Naive thymus-derived CD4-positive, alpha-beta T cell (primary cell): ENCODE measurements at regions not wholly inside any gene's neighbourhood (a gene's known extent, or its start where the extent isn't known, plus 50 kb on each side); places are given as distances from the start of the nearest gene placed in this dataset.

Experiments
- ATAC-seq: fragments of 150-1000 bp; cut with Tn5 transposase; 2 replicates; pipeline ENCODE4 v1.10.0; 2021; ENCODE audit warnings: mild to moderate bottlenecking, moderate library complexity
- CTCF ChIA-PET: fragments of 350-600 bp; sonication (Branson Sonifier 250); formaldehyde crosslinking; loops from one replicate; lab custom pipeline; 2021; ENCODE audit warnings: antibody characterized with exemption; lab: Charles Lee
- POLR2A ChIA-PET: fragments of 350-600 bp; sonication (Branson Sonifier 250); formaldehyde crosslinking; loops from one replicate; lab custom pipeline; 2021; ENCODE audit warnings: antibody characterized with exemption, inconsistent platforms; lab: Charles Lee
- DNase-seq, 9 donors: peaks; one replicate each; pipeline versions ENCODE4 v3.0.0 to v3.0.0-alpha.2; 2020 to 2022; ENCODE audit warnings: mixed read lengths in 1 of 9
- H3K27ac ChIP-seq: one replicate; pipeline ENCODE4 v1.7.0; 2013; ENCODE audit warnings: mild to moderate bottlenecking, low read depth, low read length, moderate library complexity
- H3K27me3 ChIP-seq, 2 donors: one replicate each; pipeline ENCODE4 v1.7.0; 2013; ENCODE audit warnings: low read length in 2 of 2, mild to moderate bottlenecking in 2 of 2, moderate library complexity in 2 of 2; ENCODE audit not compliant: control insufficient read depth in 2 of 2, insufficient read depth in 2 of 2
- H3K36me3 ChIP-seq, 3 experiments: 1 replicate in 2 of 3; 2 replicates in 1 of 3; pipeline ENCODE4 v1.7.0; 2013; ENCODE audit warnings: low read length in 3 of 3, mild to moderate bottlenecking in 3 of 3, moderate library complexity in 1 of 3; ENCODE audit not compliant: insufficient read depth in 3 of 3, control insufficient read depth in 2 of 3
- H3K4me1 ChIP-seq, 2 donors: one replicate each; pipeline ENCODE4 v1.7.0; 2013; ENCODE audit warnings: low read length in 2 of 2, mild to moderate bottlenecking in 2 of 2, moderate library complexity in 1 of 2; ENCODE audit not compliant: control insufficient read depth in 2 of 2, insufficient read depth in 2 of 2
- H3K4me3 ChIP-seq: 2 replicates; pipeline ENCODE4 v1.7.0; 2013; ENCODE audit warnings: mild to moderate bottlenecking, low read length
- H3K9me3 ChIP-seq, 3 experiments: 1 replicate in 2 of 3; 2 replicates in 1 of 3; pipeline ENCODE4 v1.7.0; 2013; ENCODE audit warnings: low read length in 3 of 3; ENCODE audit not compliant: control insufficient read depth in 2 of 3
- H3K27ac Mint-ChIP-seq, 9 donors: one replicate each; pipeline ENCODE4 v1.8.0; 2020 to 2022; ENCODE audit warnings: mixed read lengths in 9 of 9, mild to moderate bottlenecking in 8 of 9, moderate library complexity in 5 of 9, inconsistent platforms in 2 of 9
- H3K27me3 Mint-ChIP-seq, 5 donors: one replicate each; pipeline ENCODE4 v1.8.0; 2021 to 2022; ENCODE audit warnings: mixed read lengths in 5 of 5, mild to moderate bottlenecking in 1 of 5
- H3K36me3 Mint-ChIP-seq, 5 donors: one replicate each; pipeline ENCODE4 v1.8.0; 2020 to 2022; ENCODE audit warnings: mixed read lengths in 5 of 5, mild to moderate bottlenecking in 3 of 5, inconsistent platforms in 1 of 5
- H3K4me1 Mint-ChIP-seq, 7 donors: one replicate each; pipeline ENCODE4 v1.8.0; 2020 to 2022; ENCODE audit warnings: mixed read lengths in 7 of 7, mild to moderate bottlenecking in 3 of 7, inconsistent platforms in 1 of 7
- H3K4me3 Mint-ChIP-seq, 10 donors: one replicate each; pipeline ENCODE4 v1.8.0; 2020 to 2022; ENCODE audit warnings: mild to moderate bottlenecking in 10 of 10, mixed read lengths in 10 of 10, moderate library complexity in 6 of 10, inconsistent platforms in 2 of 10
- H3K9me3 Mint-ChIP-seq, 11 donors: one replicate each; pipeline ENCODE4 v1.8.0; 2020 to 2022; ENCODE audit warnings: mixed read lengths in 11 of 11, mild to moderate bottlenecking in 4 of 11, inconsistent platforms in 1 of 11, moderate library complexity in 1 of 11
- intact Hi-C, 2 donors: fragments of 100-400 bp; cut with micrococcal nuclease; formaldehyde crosslinking; loops; one replicate each; pipeline ENCODE4 v1.15.1; 2023

DNA sequence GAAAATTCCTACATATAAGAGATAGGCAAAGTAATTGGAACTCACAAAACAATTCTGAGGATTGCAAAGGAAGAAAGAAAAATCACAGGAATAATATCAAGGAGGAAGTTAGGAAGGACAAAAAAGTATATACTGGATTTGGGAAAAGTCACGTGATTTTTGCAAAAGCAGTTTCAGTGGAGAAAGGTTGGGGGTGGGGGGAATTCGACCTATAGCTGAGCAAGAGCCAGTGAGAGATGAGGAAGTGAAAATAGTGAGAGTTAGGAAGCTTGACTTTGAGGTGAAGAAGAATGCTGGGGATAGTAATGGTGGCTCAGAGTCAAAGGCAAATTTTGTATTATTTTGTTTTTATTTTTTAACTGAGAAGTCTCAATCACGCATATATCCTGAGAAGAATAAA, 438.0 kb upstream of the PMFBP1 start:
- intact Hi-C loops: no loop called here
- Histone ChIP-seq H3K27ac (no peak overlapping the region), H3K9me3 (no peaks in the 10 kb centered on the region), H3K36me3 (no peaks in the 10 kb centered on the region), H3K4me1 (no peaks in the 10 kb centered on the region), H3K27me3 (no peaks in the 10 kb centered on the region), H3K4me3 (no peak overlapping the region)
- no peak for DNase-seq
- POLR2A ChIA-PET: no interaction called here
- CTCF ChIA-PET: no interaction called here
- Mint-ChIP-seq H3K27ac (no peak overlapping the region), H3K27me3 (no peaks in the 10 kb centered on the region), H3K4me1 (no peaks in the 10 kb centered on the region), H3K9me3 (peaks cover 0 to 8% (median 1%) of the 10 kb centered on the region in 11 donors), H3K36me3 (peaks cover 0 to 4% (median 0%) of the 10 kb centered on the region in 5 donors), H3K4me3 (no peak overlapping the region)
- no peak for ATAC-seq

GRCh38 chr16:72609066-72609465, 437.1 kb upstream of the PMFBP1 start:
- DNase-seq (no peak), ATAC-seq (no peak)
- no peak overlapping the region for H3K4me3 Mint-ChIP-seq
- Histone ChIP-seq H3K4me3 (no peak overlapping the region), H3K9me3 (no peaks in the 10 kb centered on the region), H3K27me3 (no peaks in the 10 kb centered on the region), H3K27ac (no peak overlapping the region), H3K36me3 (no peaks in the 10 kb centered on the region), H3K4me1 (no peaks in the 10 kb centered on the region)
- POLR2A ChIA-PET: no interaction called here
- H3K4me1 Mint-ChIP-seq: no peaks in the 10 kb centered on the region
- intact Hi-C loops: no loop called here
- CTCF ChIA-PET: no interaction called here
- no peak overlapping the region for H3K27ac Mint-ChIP-seq
- H3K36me3 Mint-ChIP-seq: peaks cover 0 to 7% (median 0%) of the 10 kb centered on the region in 5 donors
- peaks cover 0 to 9% (median 2%) of the 10 kb centered on the region in 11 donors for H3K9me3 Mint-ChIP-seq
- no peaks in the 10 kb centered on the region for H3K27me3 Mint-ChIP-seq

- Mint-ChIP-seq H3K27ac (no peak overlapping the region), H3K27me3 (no peaks in the 10 kb centered on the region), H3K36me3 (peaks cover 0 to 7% (median 3%) of the 10 kb centered on the region in 5 donors), H3K4me1 (no peaks in the 10 kb centered on the region), H3K4me3 (no peak overlapping the region), H3K9me3 (peaks cover 0 to 21% (median 7%) of the 10 kb centered on the region in 11 donors)
- CTCF ChIA-PET: no interaction called here
- POLR2A ChIA-PET: no interaction called here
- no peak overlapping the region for H3K27ac ChIP-seq
- ATAC-seq (no peak), DNase-seq (no peak)
- no peaks in the 10 kb centered on the region for H3K9me3 ChIP-seq
- intact Hi-C loops: no loop called here
- H3K36me3 ChIP-seq: no peaks in the 10 kb centered on the region
- no peaks in the 10 kb centered on the region for H3K27me3 ChIP-seq
- H3K4me1 ChIP-seq: no peaks in the 10 kb centered on the region
- H3K4me3 ChIP-seq: no peak overlapping the region
Observed at GRCh38 chr16:72604375-72604774, 432.4 kb upstream of the PMFBP1 start.

GRCh38 chr16:72602499-72602898, 430.5 kb upstream of the PMFBP1 start:
- no peak overlapping the region for H3K27ac ChIP-seq
- Mint-ChIP-seq H3K27ac (no peak overlapping the region), H3K36me3 (peaks cover 0 to 7% (median 3%) of the 10 kb centered on the region in 5 donors), H3K27me3 (peaks cover 0 to 7% (median 0%) of the 10 kb centered on the region in 5 donors), H3K9me3 (peaks cover 0 to 21% (median 7%) of the 10 kb centered on the region in 11 donors), H3K4me3 (no peak overlapping the region), H3K4me1 (peaks cover 0 to 3% (median 0%) of the 10 kb centered on the region in 7 donors)
- no peak overlapping the region for H3K4me3 ChIP-seq
- CTCF ChIA-PET: no interaction called here
- no peaks in the 10 kb centered on the region for H3K4me1 ChIP-seq
- DNase-seq: no peak
- ATAC-seq: no peak
- H3K27me3 ChIP-seq: no peaks in the 10 kb centered on the region
- no peaks in the 10 kb centered on the region for H3K9me3 ChIP-seq
- intact Hi-C loops: no loop called here
- POLR2A ChIA-PET: no interaction called here
- H3K36me3 ChIP-seq: no peaks in the 10 kb centered on the region

DNA sequence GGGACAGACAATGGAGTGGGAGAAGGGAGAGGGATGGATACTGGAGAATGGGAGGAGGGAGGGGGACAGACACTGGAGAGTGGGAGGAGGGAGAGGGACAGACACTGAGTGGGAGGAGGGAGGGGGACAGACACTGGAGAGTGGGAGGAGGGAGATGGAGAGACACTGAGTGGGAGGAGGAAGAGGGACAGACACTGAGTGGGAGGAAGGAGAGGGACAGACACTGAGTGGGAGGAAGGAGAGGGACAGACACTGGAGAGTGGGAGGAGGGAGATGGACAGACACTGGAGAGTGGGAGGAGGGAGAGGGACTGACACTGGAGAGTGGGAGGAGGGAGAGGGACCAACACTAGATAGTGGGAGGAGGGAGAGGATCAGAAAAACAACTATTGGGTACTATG, 426.7 kb upstream of the PMFBP1 start:
- no peaks in the 10 kb centered on the region for H3K27me3 ChIP-seq
- no peak overlapping the region for H3K27ac Mint-ChIP-seq
- H3K27me3 Mint-ChIP-seq: peaks cover 0 to 7% (median 0%) of the 10 kb centered on the region in 5 donors
- no peak overlapping the region for H3K4me3 Mint-ChIP-seq
- CTCF ChIA-PET: no interaction called here
- peaks cover 0 to 7% (median 0%) of the 10 kb centered on the region in 5 donors for H3K36me3 Mint-ChIP-seq
- ATAC-seq (no peak), DNase-seq (no peak)
- H3K4me3 ChIP-seq: no peak overlapping the region
- H3K4me1 ChIP-seq: no peaks in the 10 kb centered on the region
- no peak overlapping the region for H3K27ac ChIP-seq
- H3K9me3 Mint-ChIP-seq: peaks cover 0 to 17% (median 7%) of the 10 kb centered on the region in 11 donors
- H3K36me3 ChIP-seq: no peaks in the 10 kb centered on the region
- POLR2A ChIA-PET: no interaction called here
- H3K4me1 Mint-ChIP-seq: peaks cover 0 to 3% (median 0%) of the 10 kb centered on the region in 7 donors
- no peaks in the 10 kb centered on the region for H3K9me3 ChIP-seq
- intact Hi-C loops: no loop called here

- intact Hi-C loops: no loop called here
- no peak for DNase-seq
- no peak overlapping the region for H3K27ac ChIP-seq
- ChIA-PET POLR2A (no interaction called here), CTCF (no interaction called here)
- no peaks in the 10 kb centered on the region for H3K36me3 ChIP-seq
- no peak for ATAC-seq
- H3K36me3 Mint-ChIP-seq: peaks cover 0 to 7% (median 0%) of the 10 kb centered on the region in 5 donors
- peaks cover 0 to 7% (median 0%) of the 10 kb centered on the region in 5 donors for H3K27me3 Mint-ChIP-seq
- no peak overlapping the region for H3K4me3 ChIP-seq
- peaks cover 0 to 13% (median 7%) of the 10 kb centered on the region in 11 donors for H3K9me3 Mint-ChIP-seq
- H3K9me3 ChIP-seq: no peaks in the 10 kb centered on the region
- no peaks in the 10 kb centered on the region for H3K27me3 ChIP-seq
- no peaks in the 10 kb centered on the region for H3K4me1 ChIP-seq
- peaks cover 0 to 3% (median 0%) of the 10 kb centered on the region in 7 donors for H3K4me1 Mint-ChIP-seq
- no peak overlapping the region for H3K4me3 Mint-ChIP-seq
- no peak overlapping the region for H3K27ac Mint-ChIP-seq
Observed at GRCh38 chr16:72597938-72598337, 426.0 kb upstream of the PMFBP1 start.

- ChIA-PET CTCF (no interaction called here), POLR2A (no interaction called here)
- intact Hi-C loops: no loop called here
- Mint-ChIP-seq H3K27ac (no peak overlapping the region), H3K4me1 (peaks cover 0 to 3% (median 0%) of the 10 kb centered on the region in 7 donors), H3K27me3 (peaks cover 0 to 7% (median 0%) of the 10 kb centered on the region in 5 donors), H3K9me3 (peaks cover 0 to 7% (median 2%) of the 10 kb centered on the region in 11 donors), H3K36me3 (peaks cover 0 to 7% (median 0%) of the 10 kb centered on the region in 5 donors), H3K4me3 (no peak overlapping the region)
- no peaks in the 10 kb centered on the region for H3K4me1 ChIP-seq
- ATAC-seq: no peak
- no peak overlapping the region for H3K27ac ChIP-seq
- no peak for DNase-seq
- H3K9me3 ChIP-seq: no peaks in the 10 kb centered on the region
- no peaks in the 10 kb centered on the region for H3K27me3 ChIP-seq
- H3K4me3 ChIP-seq: no peak overlapping the region
- H3K36me3 ChIP-seq: no peaks in the 10 kb centered on the region
Observed at GRCh38 chr16:72596373-72596772, 424.4 kb upstream of the PMFBP1 start.
